Activated CD8-positive, alpha-beta memory T cell treated with anti-CD3 and anti-CD28 coated beads, Interleukin-2, amount 50 U/mL, for 1 hour (primary cell): ENCODE measurements at regions not wholly inside any gene's neighbourhood (a gene's known extent, or its start where the extent isn't known, plus 50 kb on each side); places are given as distances from the start of the nearest gene placed in this dataset.
"Not testable (repeated sequence)": the region's sequence is repeated elsewhere in the genome, so short reads cannot be mapped to it uniquely, and the experiment has no call there.

ENCODE experiments used
- DNase-seq: peaks from one replicate; pipeline ENCODE4 v3.0.0-alpha.2; 2020; ENCODE audit errors: extremely low read depth

- no peak for DNase-seq
Observed at GRCh38 chr9:78383130-78383529, 86.2 kb downstream of the PSAT1 start.

- DNase-seq: no peak
Observed at GRCh38 chr9:78386348-78386747, 89.4 kb downstream of the PSAT1 start.

- no peak for DNase-seq
Observed at GRCh38 chr9:78386773-78387172, 89.8 kb downstream of the PSAT1 start.

- no peak for DNase-seq
Observed at GRCh38 chr9:78393340-78393739, 96.4 kb downstream of the PSAT1 start.

GRCh38 chr9:78393932-78394331 lies 97.0 kb downstream of the PSAT1 start:
- DNase-seq: no peak

- DNase-seq: no peak
Observed at GRCh38 chr9:78396087-78396486, 99.2 kb downstream of the PSAT1 start.

GRCh38 chr9:78397045-78397444 lies 100.1 kb downstream of the PSAT1 start:
- no peak for DNase-seq

GRCh38 chr9:78397454-78397853 lies 100.5 kb downstream of the PSAT1 start:
- DNase-seq: no peak

- DNase-seq: no peak
Observed at GRCh38 chr9:78399153-78399552, 102.2 kb downstream of the PSAT1 start.

- no peak for DNase-seq
Observed at GRCh38 chr9:78400496-78400895, 103.6 kb downstream of the PSAT1 start.

GRCh38 chr9:78405461-78405860 lies 108.5 kb downstream of the PSAT1 start:
- no peak for DNase-seq

- no peak for DNase-seq
Observed at GRCh38 chr9:78406146-78406545, 109.2 kb downstream of the PSAT1 start.

- no peak for DNase-seq
Observed at GRCh38 chr9:78406933-78407332, 110.0 kb downstream of the PSAT1 start.

GRCh38 chr9:78407636-78408312 lies 110.8 kb downstream of the PSAT1 start:
- no peak for DNase-seq

- no peak for DNase-seq
Observed at GRCh38 chr9:78408388-78408787, 111.5 kb downstream of the PSAT1 start.

GRCh38 chr9:78409928-78410510 lies 113.1 kb downstream of the PSAT1 start:
- not testable (repeated sequence) for DNase-seq

GRCh38 chr9:78422309-78422708 lies 125.4 kb downstream of the PSAT1 start:
- no peak for DNase-seq

GRCh38 chr9:78424299-78424698 lies 127.4 kb downstream of the PSAT1 start:
- no peak for DNase-seq

- DNase-seq: no peak
Observed at GRCh38 chr9:78428640-78429039, 131.7 kb downstream of the PSAT1 start.

GRCh38 chr9:78430387-78430786 lies 133.5 kb downstream of the PSAT1 start:
- DNase-seq: no peak

GRCh38 chr9:78431039-78431438 lies 134.1 kb downstream of the PSAT1 start:
- not testable (repeated sequence) for DNase-seq

- DNase-seq: no peak
Observed at GRCh38 chr9:78436873-78437272, 139.9 kb downstream of the PSAT1 start.

- no peak for DNase-seq
Observed at GRCh38 chr9:78437296-78437695, 140.4 kb downstream of the PSAT1 start.

GRCh38 chr9:78437806-78438205 lies 140.9 kb downstream of the PSAT1 start:
- no peak for DNase-seq
